ENCODE measurements at regions not wholly inside any gene's neighbourhood (a gene's known extent, or its start where the extent isn't known, plus 50 kb on each side); places are given as distances from the start of the nearest gene placed in this dataset.
A peak's percentile ranks its signal among the peaks of the same experiment; 100 is the strongest.

DNA sequence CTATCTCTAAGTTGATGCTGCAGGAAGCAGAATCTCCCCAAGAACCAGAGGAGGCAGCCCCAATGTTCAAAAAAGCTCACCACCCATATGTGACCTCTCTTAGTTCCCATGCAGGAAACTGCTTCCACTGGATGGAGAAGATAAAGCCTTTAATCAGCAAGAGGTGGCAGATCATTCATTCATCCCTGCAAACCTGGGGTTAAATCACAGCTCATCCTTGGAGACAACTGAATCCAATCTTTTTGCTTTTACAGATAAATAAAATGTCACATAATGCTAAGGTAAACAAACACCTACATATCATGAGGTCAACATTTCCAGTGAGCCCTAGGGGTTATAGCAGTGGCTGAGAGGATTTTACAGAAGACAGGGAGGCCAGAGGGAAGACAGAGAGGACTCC is 112.7 kb upstream of the CD93 start:
- H3K4me1 Mint-ChIP-seq, result no peaks in the 10 kb centered on the region
- no peaks in the 10 kb centered on the region for H3K36me3 Mint-ChIP-seq
- no peak overlapping the region for H3K27ac Mint-ChIP-seq
- ATAC-seq (no peak), DNase-seq (ENCODE audit: low spot score in 2 of 2) (no peak)
- H3K4me3 Mint-ChIP-seq, result no peak overlapping the region
- no peaks in the 10 kb centered on the region for H3K9me3 Mint-ChIP-seq

DNA sequence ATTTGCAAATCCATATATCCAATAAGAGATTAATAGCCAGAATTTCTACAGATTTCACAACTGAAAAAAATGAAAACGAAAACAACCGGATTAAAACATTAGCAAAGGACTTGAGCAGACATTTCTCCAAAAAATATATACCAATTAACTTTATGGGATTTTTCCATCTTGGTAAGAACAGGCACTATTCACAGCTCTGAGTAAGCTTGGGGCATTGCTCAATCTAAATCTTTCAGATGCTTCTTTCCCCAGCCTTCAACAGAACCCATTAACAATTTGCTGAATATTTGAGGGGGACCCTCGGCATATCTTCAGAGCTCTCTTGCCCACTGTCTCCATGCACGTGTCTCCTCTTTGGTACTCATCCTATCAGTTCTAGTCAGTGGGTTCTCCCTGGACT is 111.7 kb upstream of the CD93 start:
- no peak for DNase-seq (ENCODE audit: low spot score in 2 of 2)
- H3K27ac Mint-ChIP-seq, result no peak overlapping the region
- no peak overlapping the region for H3K4me3 Mint-ChIP-seq
- ATAC-seq, result no peak
- no peaks in the 10 kb centered on the region for H3K9me3 Mint-ChIP-seq
- no peaks in the 10 kb centered on the region for H3K4me1 Mint-ChIP-seq
- no peaks in the 10 kb centered on the region for H3K36me3 Mint-ChIP-seq

DNA sequence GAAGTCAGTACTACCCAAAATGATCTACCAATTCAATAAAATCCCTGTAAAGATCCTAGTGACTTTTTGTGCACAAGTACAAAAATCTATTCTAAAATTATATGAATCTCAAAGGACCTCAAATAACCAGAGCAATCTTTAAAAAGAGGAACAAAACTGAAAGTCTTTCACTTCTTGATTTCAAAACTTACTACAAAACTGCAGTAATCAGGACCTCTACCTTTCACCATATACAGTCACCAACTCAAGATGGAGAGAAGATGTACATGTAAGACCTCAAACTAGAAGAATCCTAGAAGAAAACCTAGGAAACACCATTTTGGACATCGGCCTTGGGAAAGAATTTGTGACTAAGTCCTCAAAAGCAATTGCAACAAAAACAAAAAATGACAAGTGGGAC is 109.5 kb upstream of the CD93 start:
- Mint-ChIP-seq H3K4me3 (no peak overlapping the region), H3K36me3 (no peaks in the 10 kb centered on the region), H3K4me1 (no peaks in the 10 kb centered on the region), H3K9me3 (no peaks in the 10 kb centered on the region), H3K27ac (no peak overlapping the region)
- ATAC-seq (no peak), DNase-seq (ENCODE audit: low spot score in 2 of 2) (no peak)

DNA sequence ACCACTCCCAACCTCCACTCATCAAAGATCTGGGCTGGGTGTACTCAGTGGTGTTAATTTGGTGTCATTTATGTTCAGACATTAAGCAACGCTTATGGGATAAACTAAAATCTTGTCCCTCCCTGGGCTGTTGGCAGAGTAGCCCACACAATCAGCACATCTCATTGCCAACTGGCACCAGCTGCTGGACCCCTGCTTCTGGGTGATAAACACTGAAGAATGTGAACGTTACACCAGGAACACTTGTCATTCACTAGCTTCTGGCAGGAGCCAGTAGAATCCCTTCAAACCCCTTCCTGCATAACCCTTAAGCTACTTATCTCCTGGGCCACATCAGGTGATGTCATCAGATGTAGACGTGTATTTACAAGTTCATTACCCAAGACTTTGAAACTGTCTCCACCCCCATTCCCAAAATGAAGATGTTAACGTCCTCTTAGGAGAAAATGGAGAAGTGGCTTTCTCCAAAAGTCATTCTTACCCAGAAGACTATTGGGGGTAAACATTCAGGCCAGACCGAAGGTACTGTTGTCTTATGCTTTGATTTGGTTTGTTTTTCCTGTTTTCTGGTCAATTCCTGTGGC is 107.8 kb upstream of the CD93 start:
- ATAC-seq (no peak), DNase-seq (ENCODE audit: low spot score in 2 of 2) (no peak)
- Mint-ChIP-seq H3K9me3 (no peaks in the 10 kb centered on the region), H3K36me3 (no peaks in the 10 kb centered on the region), H3K27ac (no peak overlapping the region), H3K4me1 (no peaks in the 10 kb centered on the region), H3K4me3 (no peak overlapping the region)

DNA sequence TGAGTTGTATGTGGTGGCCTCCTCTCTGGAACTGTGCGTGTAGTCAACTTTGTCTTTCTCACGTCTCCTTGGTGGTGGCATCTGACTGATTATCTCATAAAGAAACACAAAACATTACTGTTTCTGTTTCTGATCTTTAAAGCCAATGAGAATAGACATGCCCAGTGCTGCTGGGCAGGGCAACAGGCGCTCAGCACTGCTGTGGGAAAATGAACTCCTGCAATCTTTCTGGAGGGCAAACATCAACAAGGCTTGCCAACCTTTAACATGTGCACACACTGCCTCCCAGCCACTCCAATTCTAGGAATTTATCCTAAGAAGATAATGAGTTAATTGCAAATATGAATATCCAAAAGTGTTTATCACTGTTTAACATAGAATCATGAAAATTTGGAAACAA is 106.3 kb upstream of the CD93 start:
- no peak for ATAC-seq
- no peak overlapping the region for H3K4me3 Mint-ChIP-seq
- no peaks in the 10 kb centered on the region for H3K36me3 Mint-ChIP-seq

DNA sequence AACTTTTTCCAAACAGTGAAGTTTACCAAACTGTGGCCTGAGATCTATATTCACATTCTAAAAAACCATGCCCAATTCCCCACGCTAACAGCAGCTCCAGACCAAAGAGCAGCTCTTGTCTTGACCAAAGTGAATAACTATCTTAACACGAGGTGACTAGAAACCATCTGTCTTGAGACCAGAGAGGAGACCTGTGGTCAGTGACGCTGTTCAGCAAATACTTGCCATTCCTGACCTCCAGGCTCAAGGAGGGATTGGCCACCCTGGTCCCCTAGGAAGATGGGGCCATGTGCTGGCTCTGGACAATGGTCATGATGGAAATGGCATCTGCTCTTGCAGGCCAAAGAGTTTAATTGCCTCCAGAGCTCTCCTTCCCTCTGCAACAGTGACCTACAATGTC is 104.4 kb upstream of the CD93 start:
- no peaks in the 10 kb centered on the region for H3K4me1 Mint-ChIP-seq
- H3K36me3 Mint-ChIP-seq, result no peaks in the 10 kb centered on the region
- H3K4me3 Mint-ChIP-seq, result no peak overlapping the region
- no peaks in the 10 kb centered on the region for H3K9me3 Mint-ChIP-seq
- H3K27ac Mint-ChIP-seq, result no peak overlapping the region
- ATAC-seq (no peak), DNase-seq (ENCODE audit: low spot score in 2 of 2) (no peak)

More for the DNA sequence above, 106.3 kb upstream of the CD93 start:
- Mint-ChIP-seq H3K27ac (no peak overlapping the region), H3K4me1 (no peaks in the 10 kb centered on the region), H3K9me3 (no peaks in the 10 kb centered on the region)
- DNase-seq (ENCODE audit: low spot score in 2 of 2), result no peak

DNA sequence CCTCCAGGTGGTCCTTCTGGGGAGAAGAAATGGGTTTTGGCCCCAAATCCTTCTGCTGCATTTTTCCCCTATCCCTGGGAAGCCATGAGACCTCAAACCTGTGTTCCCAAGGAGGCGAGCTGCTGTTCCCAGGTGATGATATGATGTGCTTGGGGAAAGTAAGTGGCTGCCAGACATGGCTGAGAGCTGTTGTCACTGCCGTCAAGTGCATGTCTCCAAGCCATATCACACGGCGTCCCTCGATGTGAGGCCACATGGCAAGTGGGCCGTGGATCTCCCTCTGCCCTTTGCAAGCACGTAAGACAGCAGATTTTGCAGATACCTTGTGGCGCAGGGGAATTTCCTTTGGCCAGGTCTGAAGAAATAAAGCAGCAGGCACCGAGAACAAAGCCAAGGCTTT is 103.7 kb upstream of the CD93 start:
- no peak for ATAC-seq
- no peak overlapping the region for H3K27ac Mint-ChIP-seq
- DNase-seq (ENCODE audit: low spot score in 2 of 2), result no peak
- H3K4me3 Mint-ChIP-seq, result no peak overlapping the region
- H3K9me3 Mint-ChIP-seq, result no peaks in the 10 kb centered on the region
- no peaks in the 10 kb centered on the region for H3K36me3 Mint-ChIP-seq
- no peaks in the 10 kb centered on the region for H3K4me1 Mint-ChIP-seq

DNA sequence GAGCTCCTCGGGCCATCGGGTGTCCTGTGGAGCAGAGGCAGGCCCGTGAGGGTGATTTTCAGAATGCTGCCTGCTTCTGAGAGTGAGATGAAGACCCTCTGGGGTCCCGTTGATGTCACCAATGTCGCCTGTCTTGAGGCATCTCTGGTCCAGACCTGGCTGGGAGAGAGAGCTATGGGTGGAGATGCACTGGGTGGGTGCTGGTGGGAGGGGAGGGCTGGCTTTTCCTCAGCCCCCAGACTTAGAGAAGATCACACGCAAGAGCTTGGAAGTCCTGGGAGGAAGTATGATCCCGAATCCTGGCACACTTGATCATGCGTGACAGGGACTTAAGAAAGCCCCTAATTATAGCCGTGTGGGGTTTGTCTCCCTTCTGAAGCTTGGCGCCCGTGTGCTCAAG is 103.2 kb upstream of the CD93 start:
- no peaks in the 10 kb centered on the region for H3K4me1 Mint-ChIP-seq
- H3K9me3 Mint-ChIP-seq, result no peaks in the 10 kb centered on the region
- no peak for DNase-seq (ENCODE audit: low spot score in 2 of 2)
- no peak overlapping the region for H3K27ac Mint-ChIP-seq
- no peak for ATAC-seq
- H3K36me3 Mint-ChIP-seq, result no peaks in the 10 kb centered on the region
- no peak overlapping the region for H3K4me3 Mint-ChIP-seq

DNA sequence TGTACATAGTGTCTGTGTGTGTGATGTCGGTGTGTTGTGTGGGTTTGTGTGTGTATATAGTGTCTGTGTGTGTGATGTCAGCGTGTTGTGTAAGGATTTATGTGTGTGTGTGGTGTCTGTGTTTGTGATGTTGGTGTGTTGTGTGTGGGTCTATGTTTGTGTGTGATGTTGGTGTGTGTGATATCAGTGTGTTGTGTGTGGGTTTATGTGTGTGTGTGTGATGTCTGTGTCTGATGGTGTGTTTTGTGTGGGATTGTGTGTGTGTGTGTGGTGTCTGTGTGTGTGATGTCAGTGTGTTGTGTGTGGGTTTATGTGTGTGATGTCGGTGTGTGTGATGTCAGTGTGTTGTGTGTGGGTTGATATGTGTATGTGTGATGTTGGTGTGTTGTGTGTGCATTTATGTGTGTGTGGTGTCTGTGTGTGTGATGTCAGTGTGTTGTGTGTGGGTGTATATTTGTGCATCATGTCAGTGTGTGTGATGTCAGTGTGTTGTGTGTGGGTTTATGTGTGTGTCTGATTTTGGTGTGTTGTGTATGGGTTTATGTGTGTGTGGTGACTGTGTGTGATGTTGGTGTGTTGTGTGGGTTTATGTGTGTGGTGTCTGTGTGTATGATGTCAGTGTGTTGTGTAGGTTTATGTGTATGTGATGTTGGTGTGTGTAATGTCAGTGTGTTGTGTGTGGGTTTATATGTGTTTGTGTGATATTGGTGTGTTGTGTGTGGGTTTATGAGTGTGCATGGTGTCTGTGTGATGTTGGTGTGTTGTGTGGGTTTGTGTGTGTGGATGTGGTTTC is 102.4 kb upstream of the CD93 start:
- no peaks in the 10 kb centered on the region for H3K36me3 Mint-ChIP-seq
- no peak overlapping the region for H3K27ac Mint-ChIP-seq
- ATAC-seq (no peak), DNase-seq (ENCODE audit: low spot score in 2 of 2) (no peak)
- H3K4me3 Mint-ChIP-seq, result no peak overlapping the region
- H3K9me3 Mint-ChIP-seq, result no peaks in the 10 kb centered on the region
- H3K4me1 Mint-ChIP-seq, result no peaks in the 10 kb centered on the region

DNA sequence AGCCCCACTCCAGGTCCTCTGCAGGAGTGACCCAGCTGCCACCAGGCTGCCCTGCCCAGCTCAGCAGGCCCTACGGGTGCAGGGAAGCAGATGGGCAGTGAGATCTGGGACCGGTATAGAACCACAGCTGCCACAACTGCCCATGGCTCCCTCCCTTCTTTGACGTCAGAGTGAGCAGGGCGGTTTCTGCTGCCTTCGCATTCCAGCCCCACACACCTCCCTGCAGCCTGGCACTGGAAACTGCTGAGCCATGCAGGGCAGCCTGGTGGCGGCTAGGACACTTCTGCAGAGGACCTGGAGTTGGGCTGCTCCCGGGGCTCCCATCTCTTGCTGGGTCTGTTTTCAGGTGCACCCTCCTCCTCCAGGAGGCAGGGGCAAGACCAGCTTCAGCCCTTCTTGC is 101.6 kb upstream of the CD93 start:
- ATAC-seq (no peak), DNase-seq (ENCODE audit: low spot score in 2 of 2) (no peak)
- no peaks in the 10 kb centered on the region for H3K36me3 Mint-ChIP-seq
- no peaks in the 10 kb centered on the region for H3K4me1 Mint-ChIP-seq
- no peak overlapping the region for H3K4me3 Mint-ChIP-seq
- no peaks in the 10 kb centered on the region for H3K9me3 Mint-ChIP-seq
- no peak overlapping the region for H3K27ac Mint-ChIP-seq

DNA sequence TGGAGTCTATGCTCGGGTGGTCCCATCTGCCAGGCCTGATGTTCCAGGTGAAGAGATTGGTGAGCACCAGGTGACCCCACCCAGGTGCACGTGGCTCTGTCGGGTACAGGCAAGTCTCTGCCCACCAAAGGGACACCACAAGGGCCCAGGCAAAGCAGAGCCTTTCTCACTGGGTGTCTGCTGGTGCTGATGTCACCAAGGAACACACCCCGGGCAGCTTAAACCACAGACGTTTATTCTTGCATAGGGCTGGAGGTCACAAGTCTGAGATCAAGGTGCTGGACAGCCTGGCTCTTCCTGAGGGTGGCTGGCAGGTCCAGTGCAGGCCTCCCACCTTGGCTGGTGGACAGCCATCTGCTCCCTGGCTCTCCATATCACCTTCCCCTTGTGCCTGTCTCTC is 100.7 kb upstream of the CD93 start:
- ATAC-seq (no peak), DNase-seq (ENCODE audit: low spot score in 2 of 2) (no peak)
- no peak overlapping the region for H3K4me3 Mint-ChIP-seq
- no peak overlapping the region for H3K27ac Mint-ChIP-seq
- no peaks in the 10 kb centered on the region for H3K9me3 Mint-ChIP-seq
- H3K4me1 Mint-ChIP-seq, result no peaks in the 10 kb centered on the region
- no peaks in the 10 kb centered on the region for H3K36me3 Mint-ChIP-seq

DNA sequence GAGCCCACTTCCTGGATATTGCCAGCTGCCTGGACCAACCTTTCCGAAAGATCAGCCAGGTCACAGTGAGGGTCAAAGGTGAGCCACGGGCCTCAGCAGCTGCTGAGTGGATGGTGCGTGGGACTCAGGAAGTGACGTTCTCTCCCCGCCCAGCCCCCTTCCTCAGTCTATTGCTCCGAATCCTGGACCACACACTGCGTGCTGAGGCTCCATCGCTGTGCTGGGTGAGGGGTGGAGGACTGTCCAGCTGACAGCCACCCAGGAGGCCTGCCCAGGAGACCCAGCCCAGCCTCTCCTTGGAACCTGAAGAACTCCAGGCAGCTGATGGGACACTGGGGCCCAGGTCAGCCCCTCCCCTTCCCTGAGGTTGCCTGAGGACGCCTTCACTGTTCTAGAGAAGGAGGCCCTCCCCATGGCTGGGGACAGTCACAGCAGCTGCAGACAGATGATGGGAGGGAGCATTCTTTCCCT is 94.4 kb upstream of the CD93 start:
- no peak overlapping the region for H3K27ac Mint-ChIP-seq
- H3K9me3 Mint-ChIP-seq, result no peaks in the 10 kb centered on the region
- ATAC-seq (peak; percentile 32), DNase-seq (ENCODE audit: low spot score in 2 of 2) (no peak)
- no peaks in the 10 kb centered on the region for H3K36me3 Mint-ChIP-seq
- no peak overlapping the region for H3K4me3 Mint-ChIP-seq
- no peaks in the 10 kb centered on the region for H3K4me1 Mint-ChIP-seq

DNA sequence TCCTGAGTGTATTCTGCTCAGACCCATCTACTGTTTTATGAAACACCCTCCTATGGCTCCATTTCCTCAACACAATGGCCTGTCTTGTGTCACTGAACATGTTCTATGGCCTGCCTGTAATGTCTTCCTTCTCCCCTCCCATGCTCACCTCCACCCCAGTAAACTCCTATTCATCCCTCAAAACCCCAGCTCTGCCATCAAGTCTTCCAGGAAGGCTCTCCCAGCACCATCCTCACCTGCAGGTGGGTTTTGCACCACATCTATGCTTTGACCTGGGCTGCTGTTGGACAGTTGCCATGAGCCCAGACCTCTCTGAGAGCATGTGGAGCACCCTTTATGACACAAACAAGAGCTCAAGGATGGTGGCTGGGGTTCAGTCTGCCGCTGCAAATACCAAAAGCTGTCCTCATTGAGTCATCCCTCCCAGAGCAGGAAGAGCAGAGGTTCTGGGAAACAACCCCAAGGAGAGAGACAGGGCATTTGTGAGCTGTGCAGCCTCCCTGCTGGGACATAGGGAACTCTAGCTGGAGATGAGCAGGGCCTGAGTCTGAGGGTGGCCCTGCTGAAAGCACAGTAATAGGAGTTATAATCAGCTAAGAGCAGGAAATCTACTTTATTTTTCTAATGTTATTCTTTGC is 93.8 kb upstream of the CD93 start:
- no peak for ATAC-seq

DNA sequence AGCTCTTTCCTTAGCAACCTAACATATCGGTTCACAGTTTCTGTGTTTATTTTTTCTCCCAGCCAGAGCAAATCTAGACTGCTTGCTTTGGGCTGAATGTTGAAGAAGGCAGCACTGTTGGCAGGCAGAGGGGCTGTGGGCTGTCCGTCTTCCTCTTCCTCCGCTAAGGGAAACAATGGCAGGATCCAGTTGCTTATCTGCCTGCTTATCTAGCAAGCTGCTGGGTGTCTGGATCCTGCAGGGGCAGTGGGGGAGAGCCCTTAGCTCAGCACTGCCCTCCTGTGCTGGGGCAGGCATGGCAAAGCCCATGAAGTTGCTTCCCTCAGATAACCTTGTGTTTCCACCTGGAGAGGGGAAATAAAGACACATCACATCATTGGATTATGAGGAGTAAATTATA is 92.7 kb upstream of the CD93 start:
- DNase-seq (ENCODE audit: low spot score in 2 of 2), result no peak
- Mint-ChIP-seq H3K9me3 (peaks cover 2% of the 10 kb centered on the region), H3K27ac (no peak overlapping the region), H3K4me1 (no peaks in the 10 kb centered on the region), H3K36me3 (no peaks in the 10 kb centered on the region), H3K4me3 (no peak overlapping the region)
- ATAC-seq, result no peak

More for the DNA sequence above, 93.8 kb upstream of the CD93 start:
- H3K27ac Mint-ChIP-seq, result no peak overlapping the region
- H3K4me1 Mint-ChIP-seq, result no peaks in the 10 kb centered on the region
- peaks cover 2% of the 10 kb centered on the region for H3K9me3 Mint-ChIP-seq
- no peak overlapping the region for H3K4me3 Mint-ChIP-seq
- no peaks in the 10 kb centered on the region for H3K36me3 Mint-ChIP-seq
- no peak for DNase-seq (ENCODE audit: low spot score in 2 of 2)

DNA sequence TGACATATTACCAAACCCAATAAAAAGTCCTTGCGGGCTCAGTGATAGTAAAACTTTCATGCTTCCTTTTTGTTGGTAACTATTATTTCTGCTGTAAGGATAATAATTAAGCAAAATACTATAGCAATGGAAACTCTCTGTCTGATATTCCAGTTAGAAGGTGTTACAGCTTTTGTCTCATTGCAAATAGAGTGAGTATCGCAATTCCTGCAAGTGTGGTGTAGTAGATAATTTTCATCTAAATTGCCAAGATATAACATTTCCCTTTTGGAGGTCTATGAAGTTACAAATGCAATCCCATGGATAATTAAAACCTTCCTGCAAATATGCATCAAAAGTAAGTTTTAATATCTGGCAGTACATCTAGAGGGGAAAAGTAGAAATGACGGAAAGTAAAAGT is 88.7 kb upstream of the CD93 start:
- Mint-ChIP-seq H3K27ac (no peak overlapping the region), H3K36me3 (no peaks in the 10 kb centered on the region), H3K9me3 (peaks cover 2% of the 10 kb centered on the region), H3K4me1 (no peaks in the 10 kb centered on the region), H3K4me3 (no peak overlapping the region)
- DNase-seq (ENCODE audit: low spot score in 2 of 2) (no peak), ATAC-seq (no peak)

DNA sequence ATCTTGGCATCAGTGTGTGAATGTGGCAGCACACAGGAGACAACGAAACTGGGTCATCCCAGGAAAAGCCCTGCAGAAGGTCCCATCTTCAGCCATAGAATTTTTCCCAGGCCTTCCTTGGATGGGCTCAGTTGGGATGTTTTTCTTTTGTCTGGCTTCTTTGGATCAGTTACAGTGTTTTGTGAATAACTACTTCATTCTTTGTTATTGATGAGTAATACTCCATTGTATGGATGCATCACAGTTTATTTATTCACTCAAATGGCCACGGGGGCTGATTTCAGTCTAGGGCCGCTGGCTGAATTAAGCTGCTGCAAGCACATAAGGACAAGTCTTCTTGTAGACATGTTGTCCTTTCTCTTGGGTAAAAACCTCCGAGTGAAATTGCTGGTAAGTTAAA is 81.3 kb upstream of the CD93 start:
- Mint-ChIP-seq H3K4me1 (no peaks in the 10 kb centered on the region), H3K4me3 (no peak overlapping the region), H3K27ac (no peak overlapping the region), H3K9me3 (no peaks in the 10 kb centered on the region), H3K36me3 (no peaks in the 10 kb centered on the region)
- ATAC-seq, result no peak
- no peak for DNase-seq (ENCODE audit: low spot score in 2 of 2)
